B cell (primary cell): ENCODE measurements at regions not wholly inside any gene's neighbourhood (a gene's known extent, or its start where the extent isn't known, plus 50 kb on each side); places are given as distances from the start of the nearest gene placed in this dataset.
A peak's percentile ranks its signal among the peaks of the same experiment; 100 is the strongest.
"Not testable (repeated sequence)": the region's sequence is repeated elsewhere in the genome, so short reads cannot be mapped to it uniquely, and the experiment has no call there.

Source experiments
- ATAC-seq: fragments of 200-7000 bp; cut with Tn5 transposase; one replicate; pipeline ENCODE4 v1.10.0; 2021; ENCODE audit warnings: low read depth, mild to moderate bottlenecking, moderate number of reproducible peaks, moderate library complexity
- CTCF ChIA-PET: fragments of 350-600 bp; sonication (Branson Sonifier 250); formaldehyde crosslinking; loops from one replicate; lab custom pipeline; 2021; ENCODE audit warnings: antibody characterized with exemption, inconsistent platforms; lab: Charles Lee
- POLR2A ChIA-PET: fragments of 350-600 bp; sonication (Branson Sonifier 250); formaldehyde crosslinking; loops from one replicate; lab custom pipeline; 2021; ENCODE audit warnings: antibody characterized with exemption; lab: Charles Lee
- DNase-seq: peaks from one replicate; pipeline ENCODE4 v3.0.0; 2013
- H2AFZ ChIP-seq: 2 replicates; pipeline ENCODE4 v1.6.1; 2012; ENCODE audit warnings: mild to moderate bottlenecking, low read depth, low read length; ENCODE audit not compliant: insufficient read depth, poor library complexity, severe bottlenecking
- H3K27ac ChIP-seq, 2 donors: 1 replicate in 1 of 2; 2 replicates in 1 of 2; pipeline ENCODE4 v1.5.1; 2012 to 2013; ENCODE audit warnings: low read length in 2 of 2, mild to moderate bottlenecking in 2 of 2, moderate library complexity in 1 of 2
- H3K27me3 ChIP-seq, 4 experiments: fragments of 200-600 bp in 1 of 4; sonication (generic) in 1 of 4; replicated peaks in 1 of 4; 1 replicate in 2 of 4; 2 replicates in 2 of 4; pipeline versions ENCODE4 v1.6.1 to v1.7.0; 2013 to 2016; ENCODE audit warnings: low read length in 3 of 4, mild to moderate bottlenecking in 2 of 4, mixed read lengths in 1 of 4, moderate library complexity in 1 of 4; ENCODE audit not compliant: insufficient read depth in 4 of 4, control insufficient read depth in 3 of 4; ENCODE audit errors: control extremely low read depth in 1 of 4
- H3K36me3 ChIP-seq, 2 experiments: replicated peaks in 1 of 2; 1 replicate in 1 of 2; 2 replicates in 1 of 2; pipeline versions ENCODE4 v1.6.1 to v1.7.1; 2013; ENCODE audit warnings: low read length in 1 of 2; ENCODE audit not compliant: insufficient read depth in 2 of 2, control insufficient read depth in 1 of 2; ENCODE audit errors: control extremely low read depth in 1 of 2, extremely low read depth in 1 of 2
- H3K4me1 ChIP-seq, 2 donors: fragments of 200-600 bp in 1 of 2; sonication (generic) in 1 of 2; 1 replicate in 1 of 2; 2 replicates in 1 of 2; pipeline versions ENCODE4 v1.5.1 to v1.6.1; 2013 to 2017; ENCODE audit warnings: low read length in 2 of 2; ENCODE audit not compliant: control insufficient read depth in 2 of 2, insufficient read depth in 2 of 2
- H3K4me2 ChIP-seq: replicated peaks from 2 replicates; pipeline ENCODE3; 2012; ENCODE audit warnings: mild to moderate bottlenecking, low read depth, low read length; ENCODE audit not compliant: poor library complexity, severe bottlenecking
- H3K4me3 ChIP-seq, 5 experiments: fragments of 200-600 bp in 1 of 5; sonication (generic) in 1 of 5; 1 replicate in 3 of 5; 2 replicates in 2 of 5; pipeline versions ENCODE4 v1.5.1 to v1.7.0; 2011 to 2016; ENCODE audit warnings: low read length in 4 of 5, mild to moderate bottlenecking in 4 of 5, low read depth in 2 of 5, control low read depth in 1 of 5, moderate library complexity in 1 of 5; ENCODE audit not compliant: insufficient read depth in 1 of 5; ENCODE audit errors: control extremely low read depth in 1 of 5, extremely low read depth in 1 of 5
- H3K79me2 ChIP-seq: fragments of 200-600 bp; sonication (generic); one replicate; pipeline ENCODE4 v1.6.0; 2016; ENCODE audit warnings: low read length; ENCODE audit not compliant: control insufficient read depth, insufficient read depth
- H3K9ac ChIP-seq: fragments of 200-600 bp; sonication (generic); 2 replicates; pipeline ENCODE4 v1.6.1; 2017; ENCODE audit warnings: mild to moderate bottlenecking, low read length, moderate library complexity
- H3K9me3 ChIP-seq, 3 donors: one replicate each; pipeline versions ENCODE4 v1.6.1 to v1.7.1; 2013; ENCODE audit warnings: low read length in 2 of 3; ENCODE audit not compliant: control insufficient read depth in 2 of 3, insufficient read depth in 1 of 3; ENCODE audit errors: control extremely low read depth in 1 of 3
- H4K20me1 ChIP-seq: 2 replicates; pipeline ENCODE4 v1.6.0; 2012; ENCODE audit warnings: mild to moderate bottlenecking, low read length; ENCODE audit not compliant: insufficient read depth, control insufficient read depth, poor library complexity, severe bottlenecking
- H3K27ac Mint-ChIP-seq: one replicate; pipeline ENCODE4 v1.8.0; 2021; ENCODE audit warnings: mixed read lengths
- H3K27me3 Mint-ChIP-seq: one replicate; pipeline ENCODE4 v1.8.0; 2021; ENCODE audit warnings: mixed read lengths
- H3K4me1 Mint-ChIP-seq: one replicate; pipeline ENCODE4 v1.8.0; 2021; ENCODE audit warnings: mixed read lengths
- H3K4me3 Mint-ChIP-seq: one replicate; pipeline ENCODE4 v1.8.0; 2021; ENCODE audit warnings: mixed read lengths
- H3K9me3 Mint-ChIP-seq: one replicate; pipeline ENCODE4 v1.8.0; 2022; ENCODE audit warnings: mixed read lengths; ENCODE audit not compliant: insufficient read depth
- CTCF ChIP-seq: fragments of 200-600 bp; IDR thresholded peaks from one replicate; pipeline ENCODE4 v1.8.0; 2022; ENCODE audit warnings: antibody characterized with exemption, mild to moderate bottlenecking
- EZH2 ChIP-seq: IDR thresholded peaks from 2 replicates; pipeline ENCODE4 v1.6.1; 2012; ENCODE audit warnings: borderline replicate concordance, low read depth, mild to moderate bottlenecking, moderate library complexity, low read length; ENCODE audit not compliant: insufficient read depth, poor library complexity, severe bottlenecking
- WGBS: methylation state at CpG from one replicate; pipeline ENCODE4 v1.1.5; 2013; ENCODE audit warnings: missing lambda C conversion rate; ENCODE audit not compliant: insufficient coverage; 5-methylcytosine and 5-hydroxymethylcytosine counted together
- intact Hi-C: fragments of 100-400 bp; cut with micrococcal nuclease; formaldehyde crosslinking; loops from one replicate; pipeline ENCODE4 v1.10.0; 2022

- no peaks in the 10 kb centered on the region for H3K36me3 ChIP-seq
- H4K20me1 ChIP-seq, result no peaks in the 10 kb centered on the region
- no peaks in the 10 kb centered on the region for H3K79me2 ChIP-seq
- H3K4me3 ChIP-seq, result no peak overlapping the region
- ChIA-PET POLR2A (no interaction called here), CTCF (interaction anchor here (0.7 to 2.4 kb wide), 4 partner anchors 9 to 21 kb away, joined by 3 to 7 read pairs (median 3); no protein-coding TSS in a partner anchor)
- ATAC-seq (no peak), DNase-seq (no peak)
- intact Hi-C loops, result no loop called here
- no peak overlapping the region for H3K4me2 ChIP-seq
- Mint-ChIP-seq H3K9me3 (no peaks in the 10 kb centered on the region), H3K4me1 (no peaks in the 10 kb centered on the region), H3K27me3 (no peaks in the 10 kb centered on the region), H3K4me3 (no peak overlapping the region), H3K27ac (no peak overlapping the region)
- WGBS, result 60% methylated on average over 1 of the region's 3 CpGs
- no peak overlapping the region for H2AFZ ChIP-seq
- no peak overlapping the region for H3K27ac ChIP-seq
- H3K9ac ChIP-seq, result no peak overlapping the region
- peaks cover 0 to 2% (median 0%) of the 10 kb centered on the region in 4 experiments for H3K27me3 ChIP-seq
- no peaks in the 10 kb centered on the region for H3K4me1 ChIP-seq
- H3K9me3 ChIP-seq, result no peaks in the 10 kb centered on the region
- TF ChIP-seq CTCF (peak; percentile 54), EZH2 (no peak)
These were observed 247.4 kb downstream of the GALC start for GRCh38 chr14:87745507-87746118.

GRCh38 chr14:87734577-87735360 lies 258.2 kb downstream of the GALC start:
- 97% methylated on average over 43 of the region's 49 CpGs for WGBS
- H3K36me3 ChIP-seq, result not testable (repeated sequence)

GRCh38 chr14:87733115-87733514 lies 259.9 kb downstream of the GALC start:
- H3K27ac Mint-ChIP-seq, H4K20me1 ChIP-seq, DNase-seq, H3K4me1 Mint-ChIP-seq, H3K4me3 Mint-ChIP-seq, H3K9ac ChIP-seq, POLR2A ChIA-PET, H3K27me3 Mint-ChIP-seq, H3K9me3 ChIP-seq, H3K79me2 ChIP-seq, ATAC-seq, H3K4me2 ChIP-seq, H3K27ac ChIP-seq, H3K27me3 ChIP-seq, H3K4me3 ChIP-seq, intact Hi-C loops, H3K36me3 ChIP-seq, H3K9me3 Mint-ChIP-seq, H3K4me1 ChIP-seq, H2AFZ ChIP-seq, CTCF ChIA-PET: not testable (repeated sequence)
- no CpG with 5 or more reads among the region's 7 CpGs for WGBS

More at GRCh38 chr14:87734577-87735360, 258.2 kb downstream of the GALC start:
- H4K20me1 ChIP-seq, H3K27me3 Mint-ChIP-seq, CTCF ChIA-PET, H3K27ac ChIP-seq, H3K27ac Mint-ChIP-seq, H3K4me1 ChIP-seq, H3K9ac ChIP-seq, H3K4me3 ChIP-seq, intact Hi-C loops, H3K79me2 ChIP-seq, H3K4me2 ChIP-seq, ATAC-seq, H3K4me3 Mint-ChIP-seq, POLR2A ChIA-PET, H3K27me3 ChIP-seq, H3K4me1 Mint-ChIP-seq, DNase-seq, H3K9me3 ChIP-seq, H3K9me3 Mint-ChIP-seq, H2AFZ ChIP-seq: not testable (repeated sequence)
